ENCODE measurements at regions not wholly inside any gene's neighbourhood (a gene's known extent, or its start where the extent isn't known, plus 50 kb on each side); places are given as distances from the start of the nearest gene placed in this dataset.

DNA sequence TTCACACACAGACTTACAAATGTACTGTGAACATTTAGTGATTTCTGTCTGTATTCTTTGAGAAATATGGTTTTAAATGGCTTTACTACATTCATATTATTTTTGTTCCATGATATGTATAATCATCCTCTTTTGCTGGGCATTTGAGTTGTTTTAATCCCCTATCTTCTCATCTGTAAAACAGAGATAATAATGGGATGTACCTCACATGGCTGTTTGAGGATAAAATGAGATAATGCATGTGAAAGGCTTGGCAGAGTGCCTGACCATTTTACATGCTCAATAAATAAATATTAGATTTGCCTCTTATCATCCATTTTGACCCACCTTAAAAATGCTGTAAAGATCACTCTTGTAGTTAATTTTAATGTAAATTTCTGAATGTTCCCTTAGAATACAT lies 197.2 kb downstream of the C1orf94 start:
- no peaks in the 10 kb centered on the region for H3K36me3 ChIP-seq (ENCODE audit: control insufficient read depth in 2 of 2, extremely low read depth in 1 of 2, insufficient read depth in 2 of 2, low read length in 2 of 2)
- intact Hi-C loops (cut with micrococcal nuclease) = no loop called here
- H3K9me3 ChIP-seq (replicated peaks; ENCODE audit: control insufficient read depth, insufficient read depth, low read length) = no peaks in the 10 kb centered on the region

More for the DNA sequence above, 197.2 kb downstream of the C1orf94 start:
- ChIA-PET CTCF (no interaction called here), POLR2A (no interaction called here)
- Histone ChIP-seq H3K4me2 (ENCODE audit: insufficient read depth, low read length) (no peak overlapping the region), H3K79me2 (ENCODE audit: control insufficient read depth, insufficient read depth, low read length) (no peaks in the 10 kb centered on the region), H2AFZ (ENCODE audit: low read depth, low read length) (no peak overlapping the region), H3K27ac (ENCODE audit: insufficient read depth, low read depth, low read length) (no peak overlapping the region), H4K20me1 (replicated peaks; ENCODE audit: control insufficient read depth, extremely low read depth, insufficient read depth, low read length) (no peaks in the 10 kb centered on the region), H3K9ac (replicated peaks; ENCODE audit: extremely low read depth, insufficient read depth, low read length) (no peak overlapping the region), H3K27me3 (ENCODE audit: control insufficient read depth in 2 of 2, insufficient read depth in 2 of 2, low read length in 2 of 2) (no peaks in the 10 kb centered on the region), H3K4me1 (ENCODE audit: control insufficient read depth, extremely low read depth, insufficient read depth, low read length) (no peaks in the 10 kb centered on the region), H3K9me1 (replicated peaks; ENCODE audit: control insufficient read depth, extremely low read depth, insufficient read depth, low read length) (no peaks in the 10 kb centered on the region), H3K4me3 (replicated peaks in 1 of 3; ENCODE audit: insufficient read depth in 1 of 3, low read depth in 1 of 3, low read length in 3 of 3) (no peak overlapping the region)
- BruUV-seq (replicated peaks) = no TSS peak
- no peak for FAIRE-seq
- dilution Hi-C loops (cut with MboI; ENCODE audit: extremely low pct_ligation_motif_present, low sequenced_read_pairs) = no loop called here
- TF ChIP-seq JUN (IDR thresholded peaks at IDR 0.05; ENCODE audit: borderline replicate concordance, insufficient read depth, insufficient read length, low read depth) (no peak), FOS (IDR thresholded peaks at IDR 0.05; ENCODE audit: borderline replicate concordance, insufficient read depth, low read length) (no peak), EZH2 (IDR thresholded peaks at IDR 0.05; ENCODE audit: borderline replicate concordance, low read depth, low read length, severe bottlenecking) (no peak), POLR2A (IDR thresholded peaks at IDR 0.05; ENCODE audit: low read depth, low read length) (no peak), POLR2AphosphoS5 (IDR thresholded peaks at IDR 0.05; ENCODE audit: insufficient read depth, low read depth, low read length) (no peak), GATA2 (IDR thresholded peaks at IDR 0.05; ENCODE audit: insufficient read depth, insufficient read length, low read depth, low read length) (no peak), MYC (IDR thresholded peaks at IDR 0.05; ENCODE audit: low read depth, low read length) (no peak), MAX (IDR thresholded peaks at IDR 0.05; ENCODE audit: insufficient read depth, insufficient read length) (no peak)
- TF ChIP-seq, protein P1, sequence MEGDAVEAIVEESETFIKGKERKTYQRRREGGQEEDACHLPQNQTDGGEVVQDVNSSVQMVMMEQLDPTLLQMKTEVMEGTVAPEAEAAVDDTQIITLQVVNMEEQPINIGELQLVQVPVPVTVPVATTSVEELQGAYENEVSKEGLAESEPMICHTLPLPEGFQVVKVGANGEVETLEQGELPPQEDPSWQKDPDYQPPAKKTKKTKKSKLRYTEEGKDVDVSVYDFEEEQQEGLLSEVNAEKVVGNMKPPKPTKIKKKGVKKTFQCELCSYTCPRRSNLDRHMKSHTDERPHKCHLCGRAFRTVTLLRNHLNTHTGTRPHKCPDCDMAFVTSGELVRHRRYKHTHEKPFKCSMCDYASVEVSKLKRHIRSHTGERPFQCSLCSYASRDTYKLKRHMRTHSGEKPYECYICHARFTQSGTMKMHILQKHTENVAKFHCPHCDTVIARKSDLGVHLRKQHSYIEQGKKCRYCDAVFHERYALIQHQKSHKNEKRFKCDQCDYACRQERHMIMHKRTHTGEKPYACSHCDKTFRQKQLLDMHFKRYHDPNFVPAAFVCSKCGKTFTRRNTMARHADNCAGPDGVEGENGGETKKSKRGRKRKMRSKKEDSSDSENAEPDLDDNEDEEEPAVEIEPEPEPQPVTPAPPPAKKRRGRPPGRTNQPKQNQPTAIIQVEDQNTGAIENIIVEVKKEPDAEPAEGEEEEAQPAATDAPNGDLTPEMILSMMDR (IDR thresholded peaks at IDR 0.05; ENCODE audit: extremely low read depth in 1 of 2, insufficient read depth in 1 of 2, low read depth in 1 of 2, low read length in 2 of 2) = no peak
- DNase-seq (ENCODE audit: low read depth, low spot score) = no peak

All from endothelial cell of umbilical vein (primary cell).